ENCODE measurements at regions not wholly inside any gene's neighbourhood (a gene's known extent, or its start where the extent isn't known, plus 50 kb on each side); places are given as distances from the start of the nearest gene placed in this dataset.
A peak's percentile ranks its signal among the peaks of the same experiment; 100 is the strongest.
"Not testable (repeated sequence)": the region's sequence is repeated elsewhere in the genome, so short reads cannot be mapped to it uniquely, and the experiment has no call there.

DNA sequence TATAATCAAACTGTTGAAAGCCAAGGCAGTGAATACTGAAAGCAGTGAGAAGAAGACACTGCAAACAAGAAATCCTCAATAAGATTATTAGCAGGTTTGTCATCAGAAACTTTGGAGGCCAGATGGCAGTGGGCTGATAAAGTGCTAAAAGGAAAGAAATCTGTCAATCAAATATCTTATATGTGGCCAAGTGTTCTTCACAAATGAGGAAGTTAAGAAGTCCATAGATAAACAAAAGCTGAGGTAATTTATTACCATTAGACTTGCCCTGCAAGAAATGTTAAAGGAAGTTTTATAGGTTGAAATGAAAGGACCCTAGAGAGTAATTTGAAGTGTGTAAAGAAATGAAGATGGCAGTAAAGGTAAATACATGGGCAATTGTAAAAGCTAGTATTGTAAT lies 586.6 kb downstream of the RAPGEF2 start:
- no peaks in the 10 kb centered on the region for H3K4me1 ChIP-seq (ENCODE audit: control insufficient read depth, insufficient read depth, low read length)
- no peak overlapping the region for H3K27ac ChIP-seq (ENCODE audit: low read length)
- H3K27me3 ChIP-seq (ENCODE audit: control insufficient read depth, insufficient read depth, low read length) = no peaks in the 10 kb centered on the region
- H3K4me3 ChIP-seq (ENCODE audit: low read length) = no peak overlapping the region
- peak in 1 of 2 donors; percentile 6 for DNase-seq
- no peaks in the 10 kb centered on the region for H3K9me3 ChIP-seq (ENCODE audit: control insufficient read depth, low read depth, low read length)
- no peaks in the 10 kb centered on the region for H3K36me3 ChIP-seq (ENCODE audit: control insufficient read depth, insufficient read depth, low read length)

DNA sequence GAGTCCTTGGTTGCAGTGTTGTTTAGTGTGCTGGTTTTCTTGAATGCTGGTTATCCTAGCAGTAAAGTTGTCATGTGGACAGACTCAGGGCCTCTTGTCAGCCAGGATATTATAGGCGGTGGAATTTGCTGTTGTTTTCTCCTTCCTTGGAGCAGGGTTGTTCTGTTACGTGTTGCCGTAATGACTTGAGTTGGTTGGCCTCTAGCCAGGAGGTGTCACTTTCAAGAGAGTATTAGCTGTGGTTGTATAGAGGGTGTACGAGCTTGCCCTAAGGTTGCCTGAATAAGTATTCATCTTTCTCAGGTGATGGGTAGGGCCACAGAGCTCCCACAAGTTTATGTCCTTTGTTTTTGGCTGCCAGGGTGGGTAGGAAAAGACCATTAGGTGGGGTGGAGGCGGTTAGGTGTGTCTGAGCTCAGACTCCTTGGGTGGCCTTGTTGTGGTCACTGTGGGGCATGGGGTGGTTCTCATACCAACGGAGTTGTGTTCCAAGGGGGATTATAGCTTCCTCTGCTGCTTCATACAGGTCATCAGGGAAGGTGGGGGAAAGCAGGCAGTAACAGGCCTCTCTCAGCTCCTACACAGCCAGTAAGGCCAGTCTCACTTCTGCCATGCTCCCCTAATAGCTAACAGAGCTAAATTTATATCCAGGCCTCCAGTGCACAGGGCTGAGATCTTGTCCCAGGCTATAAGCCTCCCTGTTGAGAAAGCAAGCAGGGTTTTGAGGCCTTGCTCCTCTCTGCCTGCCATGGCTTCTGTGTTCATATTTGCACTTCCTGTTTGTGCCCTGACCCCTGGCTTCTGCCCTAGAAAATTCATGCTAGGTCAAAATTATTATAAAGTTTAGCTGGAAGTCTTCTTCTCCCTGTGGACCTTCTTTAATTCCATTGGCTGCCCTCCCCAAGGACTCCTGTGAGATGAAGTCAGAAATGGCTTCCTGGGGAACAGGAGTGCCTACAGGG lies 594.7 kb downstream of the RAPGEF2 start:
- Histone ChIP-seq H3K9me3 (ENCODE audit: control insufficient read depth, low read depth, low read length) (peaks cover 4% of the 10 kb centered on the region), H3K36me3 (ENCODE audit: control insufficient read depth, insufficient read depth, low read length) (no peaks in the 10 kb centered on the region), H3K4me3 (ENCODE audit: low read length) (no peak overlapping the region), H3K4me1 (ENCODE audit: control insufficient read depth, insufficient read depth, low read length) (no peaks in the 10 kb centered on the region), H3K27me3 (ENCODE audit: control insufficient read depth, insufficient read depth, low read length) (no peaks in the 10 kb centered on the region), H3K27ac (ENCODE audit: low read length) (no peak overlapping the region)
- WGBS (ENCODE audit: insufficient coverage, low lambda C conversion rate) = no CpG with 5 or more reads among the region's 6 CpGs
- DNase-seq = no peak

DNA sequence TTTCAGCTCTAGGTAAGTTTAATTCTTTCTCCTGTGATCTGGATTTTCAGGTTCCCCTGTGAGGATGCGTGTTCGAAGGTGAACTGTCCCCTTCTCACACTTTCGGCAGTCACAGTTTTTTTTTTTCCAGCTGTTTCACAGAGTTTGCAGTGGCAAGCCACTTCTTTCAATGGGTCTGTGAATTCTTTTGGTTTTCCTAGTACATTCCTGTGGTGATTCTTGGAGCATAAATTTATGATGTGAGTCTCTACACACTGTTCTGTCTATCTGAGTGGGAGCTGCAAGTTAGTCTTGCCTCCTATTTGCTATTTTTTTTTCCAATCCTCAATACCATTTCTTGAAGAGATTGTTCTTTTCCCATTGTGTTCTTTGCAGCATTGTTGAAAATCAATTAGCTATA lies 595.5 kb downstream of the RAPGEF2 start:
- no peaks in the 10 kb centered on the region for H3K36me3 ChIP-seq (ENCODE audit: control insufficient read depth, insufficient read depth, low read length)
- H3K4me1 ChIP-seq (ENCODE audit: control insufficient read depth, insufficient read depth, low read length) = no peaks in the 10 kb centered on the region
- no peaks in the 10 kb centered on the region for H3K27me3 ChIP-seq (ENCODE audit: control insufficient read depth, insufficient read depth, low read length)
- WGBS (ENCODE audit: insufficient coverage, low lambda C conversion rate) = 100% methylated on average over 1 of the region's 3 CpGs
- H3K27ac ChIP-seq (ENCODE audit: low read length) = no peak overlapping the region
- H3K4me3 ChIP-seq (ENCODE audit: low read length) = no peak overlapping the region
- peaks cover 4% of the 10 kb centered on the region for H3K9me3 ChIP-seq (ENCODE audit: control insufficient read depth, low read depth, low read length)
- DNase-seq = no peak

DNA sequence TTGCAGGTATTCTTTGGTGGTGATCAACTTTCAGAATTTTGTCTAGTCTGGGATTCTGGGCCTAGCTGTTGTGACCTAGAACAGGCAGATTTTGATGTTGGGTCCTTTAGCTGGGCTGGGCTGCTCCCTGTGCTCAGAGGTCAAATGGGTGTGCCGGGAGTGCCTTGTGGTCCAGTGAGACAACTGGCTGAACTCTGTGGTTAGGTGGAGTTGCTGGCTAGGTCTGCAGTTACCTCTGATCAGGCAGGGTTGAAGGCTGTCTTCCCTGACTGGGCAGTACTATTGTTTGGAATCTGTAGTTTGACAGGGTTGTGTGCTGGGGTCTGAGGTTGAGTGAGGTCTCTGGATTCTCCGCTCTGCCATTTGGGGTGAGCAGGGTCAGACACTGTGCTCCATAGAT lies 599.3 kb downstream of the RAPGEF2 start:
- H3K36me3 ChIP-seq (ENCODE audit: control insufficient read depth, insufficient read depth, low read length) = no peaks in the 10 kb centered on the region
- H3K4me1 ChIP-seq (ENCODE audit: control insufficient read depth, insufficient read depth, low read length) = no peaks in the 10 kb centered on the region
- DNase-seq = no peak
- H3K27ac ChIP-seq (ENCODE audit: low read length) = no peak overlapping the region
- no CpG with 5 or more reads among the region's 2 CpGs for WGBS (ENCODE audit: insufficient coverage, low lambda C conversion rate)
- no peak overlapping the region for H3K4me3 ChIP-seq (ENCODE audit: low read length)
- no peaks in the 10 kb centered on the region for H3K27me3 ChIP-seq (ENCODE audit: control insufficient read depth, insufficient read depth, low read length)
- peaks cover 4% of the 10 kb centered on the region for H3K9me3 ChIP-seq (ENCODE audit: control insufficient read depth, low read depth, low read length)

DNA sequence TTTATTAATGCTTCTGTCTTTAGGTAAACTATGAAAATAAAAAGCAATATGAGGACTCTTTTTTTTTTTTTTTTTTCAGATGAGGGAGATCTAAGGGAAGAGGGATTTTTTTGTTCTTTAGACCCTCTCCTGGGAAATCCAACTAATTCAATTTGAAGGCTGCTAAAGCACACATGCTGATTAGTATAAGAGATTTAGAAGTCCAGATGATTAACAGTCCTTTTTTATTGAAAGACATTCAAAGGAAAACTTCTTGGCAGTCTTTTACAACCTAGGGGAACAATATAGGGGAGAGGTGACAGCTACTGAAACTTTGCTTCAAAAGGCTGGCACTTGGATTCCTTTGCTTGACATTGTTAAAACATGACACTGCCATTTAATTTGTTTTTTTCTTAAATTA lies 602.5 kb downstream of the RAPGEF2 start:
- no peak for DNase-seq
- H3K4me1 ChIP-seq (ENCODE audit: control insufficient read depth, insufficient read depth, low read length) = no peaks in the 10 kb centered on the region
- H3K36me3 ChIP-seq (ENCODE audit: control insufficient read depth, insufficient read depth, low read length) = no peaks in the 10 kb centered on the region
- peaks cover 4% of the 10 kb centered on the region for H3K9me3 ChIP-seq (ENCODE audit: control insufficient read depth, low read depth, low read length)
- H3K4me3 ChIP-seq (ENCODE audit: low read length) = no peak overlapping the region
- no peak overlapping the region for H3K27ac ChIP-seq (ENCODE audit: low read length)
- H3K27me3 ChIP-seq (ENCODE audit: control insufficient read depth, insufficient read depth, low read length) = no peaks in the 10 kb centered on the region

DNA sequence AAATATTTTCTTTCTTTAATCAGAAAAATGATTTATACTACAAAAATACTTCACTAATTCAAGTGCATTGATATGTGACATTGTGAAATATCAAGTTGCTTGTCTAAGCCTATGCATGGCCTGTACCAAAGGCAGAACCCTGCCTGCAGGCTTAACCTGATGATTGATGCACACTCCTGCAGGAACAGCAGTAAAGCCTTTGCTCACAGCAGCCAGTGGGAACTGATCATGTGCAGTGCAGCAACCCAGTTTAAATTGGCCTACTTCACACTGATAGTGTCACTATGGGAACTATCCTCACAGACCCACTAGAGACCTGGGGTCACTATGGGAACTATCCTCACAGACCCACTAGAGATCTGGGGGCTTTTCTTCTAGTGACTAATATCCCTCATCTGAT lies 603.8 kb downstream of the RAPGEF2 start:
- DNase-seq = no peak
- peaks cover 4% of the 10 kb centered on the region for H3K9me3 ChIP-seq (ENCODE audit: control insufficient read depth, low read depth, low read length)
- H3K36me3 ChIP-seq (ENCODE audit: control insufficient read depth, insufficient read depth, low read length) = no peaks in the 10 kb centered on the region

DNA sequence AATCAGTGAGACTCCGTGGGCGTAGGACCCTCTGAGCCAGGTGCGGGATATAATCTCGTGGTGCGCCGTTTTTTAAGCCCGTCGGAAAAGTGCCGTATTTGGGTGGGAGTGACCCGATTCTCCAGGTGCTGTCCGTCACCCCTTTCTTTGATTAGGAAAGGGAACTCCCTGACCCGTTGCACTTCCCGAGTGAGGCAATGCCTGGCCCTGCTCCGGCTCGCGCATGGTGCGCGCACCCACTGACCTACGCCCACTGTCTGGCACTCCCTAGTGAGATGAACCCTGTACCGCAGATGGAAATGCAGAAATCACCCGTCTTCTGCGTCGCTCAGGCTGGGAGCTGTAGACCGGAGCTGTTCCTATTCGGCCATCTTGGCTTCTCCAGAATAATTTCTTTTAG lies 612.3 kb downstream of the RAPGEF2 start:
- not testable (repeated sequence) for H3K36me3 ChIP-seq (ENCODE audit: control insufficient read depth, insufficient read depth, low read length); H3K27me3 ChIP-seq (ENCODE audit: control insufficient read depth, insufficient read depth, low read length); H3K4me1 ChIP-seq (ENCODE audit: control insufficient read depth, insufficient read depth, low read length); DNase-seq; H3K9me3 ChIP-seq (ENCODE audit: control insufficient read depth, low read depth, low read length); H3K27ac ChIP-seq (ENCODE audit: low read length); H3K4me3 ChIP-seq (ENCODE audit: low read length)
- WGBS (ENCODE audit: insufficient coverage, low lambda C conversion rate) = no CpG with 5 or more reads among the region's 25 CpGs

More for the DNA sequence above, 603.8 kb downstream of the RAPGEF2 start:
- Histone ChIP-seq H3K27ac (ENCODE audit: low read length) (no peak overlapping the region), H3K4me3 (ENCODE audit: low read length) (no peak overlapping the region), H3K27me3 (ENCODE audit: control insufficient read depth, insufficient read depth, low read length) (no peaks in the 10 kb centered on the region), H3K4me1 (ENCODE audit: control insufficient read depth, insufficient read depth, low read length) (no peaks in the 10 kb centered on the region)

DNA sequence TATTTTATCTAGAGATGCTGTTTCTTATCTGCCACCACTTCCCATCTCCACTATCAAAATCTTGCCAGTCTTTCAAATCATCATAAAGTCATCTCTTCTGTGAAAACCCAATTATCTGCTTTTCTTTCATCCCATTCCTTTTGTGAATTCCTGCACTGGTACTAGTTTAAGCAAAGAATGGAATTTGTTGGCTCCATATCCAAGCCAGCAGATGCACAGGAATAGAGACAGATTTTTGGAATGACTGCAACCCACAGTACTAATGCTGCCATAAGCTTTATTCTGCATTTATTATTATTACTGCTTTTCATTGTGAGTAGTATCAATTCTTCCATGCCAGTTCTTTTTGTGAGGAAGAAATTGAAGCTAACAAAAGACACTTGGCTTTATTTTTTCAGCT lies 616.7 kb downstream of the RAPGEF2 start:
- Histone ChIP-seq H3K27ac (ENCODE audit: low read length) (no peak overlapping the region), H3K27me3 (ENCODE audit: control insufficient read depth, insufficient read depth, low read length) (no peaks in the 10 kb centered on the region), H3K36me3 (ENCODE audit: control insufficient read depth, insufficient read depth, low read length) (no peaks in the 10 kb centered on the region), H3K4me1 (ENCODE audit: control insufficient read depth, insufficient read depth, low read length) (no peaks in the 10 kb centered on the region), H3K9me3 (ENCODE audit: control insufficient read depth, low read depth, low read length) (peaks cover 3% of the 10 kb centered on the region), H3K4me3 (ENCODE audit: low read length) (no peak overlapping the region)
- DNase-seq = no peak

DNA sequence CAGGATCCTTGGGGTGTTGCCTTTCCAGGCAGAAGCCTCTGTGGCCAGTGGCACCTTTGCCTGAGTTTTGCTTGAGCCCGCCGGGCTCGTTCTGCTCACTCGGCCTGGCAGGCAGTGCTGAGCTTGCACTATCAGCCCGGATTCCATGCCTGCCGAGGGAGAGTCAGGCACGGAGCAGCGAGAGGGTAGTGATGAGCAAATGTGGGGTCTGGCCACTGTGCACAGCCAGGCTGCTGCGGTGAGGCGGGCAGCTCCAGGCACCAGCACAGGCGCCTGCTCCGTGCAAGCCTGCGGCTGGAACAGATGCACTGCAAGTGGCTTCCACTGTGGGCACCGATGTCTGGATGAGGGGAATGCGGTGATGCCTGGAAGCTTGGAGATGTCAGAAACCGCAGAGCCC lies 619.2 kb downstream of the RAPGEF2 start:
- DNase-seq = no peak
- WGBS (ENCODE audit: insufficient coverage, low lambda C conversion rate) = no CpG with 5 or more reads among the region's 16 CpGs
- peaks cover 3% of the 10 kb centered on the region for H3K9me3 ChIP-seq (ENCODE audit: control insufficient read depth, low read depth, low read length)
- no peaks in the 10 kb centered on the region for H3K4me1 ChIP-seq (ENCODE audit: control insufficient read depth, insufficient read depth, low read length)
- no peaks in the 10 kb centered on the region for H3K27me3 ChIP-seq (ENCODE audit: control insufficient read depth, insufficient read depth, low read length)
- H3K27ac ChIP-seq (ENCODE audit: low read length) = no peak overlapping the region
- no peaks in the 10 kb centered on the region for H3K36me3 ChIP-seq (ENCODE audit: control insufficient read depth, insufficient read depth, low read length)
- no peak overlapping the region for H3K4me3 ChIP-seq (ENCODE audit: low read length)

DNA sequence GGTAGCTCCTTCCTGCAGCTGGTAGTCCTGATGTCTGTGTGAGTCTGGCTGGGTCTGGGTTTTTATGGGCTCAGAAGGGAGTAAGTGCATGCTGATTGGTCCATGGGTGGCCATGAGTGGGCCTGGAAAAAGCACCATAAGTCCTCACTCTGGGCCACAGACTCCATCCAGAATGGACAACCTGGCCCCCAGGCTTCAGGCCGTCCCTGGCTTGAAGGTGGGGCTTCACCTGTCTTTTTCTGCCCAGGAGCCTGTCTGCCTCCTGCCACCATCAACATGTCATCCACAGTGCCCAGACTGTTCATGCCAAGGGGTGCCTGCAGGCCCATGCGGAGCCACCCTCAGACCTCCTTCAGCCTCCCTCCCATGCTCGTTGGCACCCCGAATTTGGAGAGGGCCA lies 620.0 kb downstream of the RAPGEF2 start:
- peaks cover 3% of the 10 kb centered on the region for H3K9me3 ChIP-seq (ENCODE audit: control insufficient read depth, low read depth, low read length)
- no peak overlapping the region for H3K27ac ChIP-seq (ENCODE audit: low read length)
- DNase-seq = no peak
- no peaks in the 10 kb centered on the region for H3K27me3 ChIP-seq (ENCODE audit: control insufficient read depth, insufficient read depth, low read length)
- H3K36me3 ChIP-seq (ENCODE audit: control insufficient read depth, insufficient read depth, low read length) = no peaks in the 10 kb centered on the region
- H3K4me3 ChIP-seq (ENCODE audit: low read length) = no peak overlapping the region
- no peaks in the 10 kb centered on the region for H3K4me1 ChIP-seq (ENCODE audit: control insufficient read depth, insufficient read depth, low read length)
- WGBS (ENCODE audit: insufficient coverage, low lambda C conversion rate) = no CpG with 5 or more reads among the region's 4 CpGs

DNA sequence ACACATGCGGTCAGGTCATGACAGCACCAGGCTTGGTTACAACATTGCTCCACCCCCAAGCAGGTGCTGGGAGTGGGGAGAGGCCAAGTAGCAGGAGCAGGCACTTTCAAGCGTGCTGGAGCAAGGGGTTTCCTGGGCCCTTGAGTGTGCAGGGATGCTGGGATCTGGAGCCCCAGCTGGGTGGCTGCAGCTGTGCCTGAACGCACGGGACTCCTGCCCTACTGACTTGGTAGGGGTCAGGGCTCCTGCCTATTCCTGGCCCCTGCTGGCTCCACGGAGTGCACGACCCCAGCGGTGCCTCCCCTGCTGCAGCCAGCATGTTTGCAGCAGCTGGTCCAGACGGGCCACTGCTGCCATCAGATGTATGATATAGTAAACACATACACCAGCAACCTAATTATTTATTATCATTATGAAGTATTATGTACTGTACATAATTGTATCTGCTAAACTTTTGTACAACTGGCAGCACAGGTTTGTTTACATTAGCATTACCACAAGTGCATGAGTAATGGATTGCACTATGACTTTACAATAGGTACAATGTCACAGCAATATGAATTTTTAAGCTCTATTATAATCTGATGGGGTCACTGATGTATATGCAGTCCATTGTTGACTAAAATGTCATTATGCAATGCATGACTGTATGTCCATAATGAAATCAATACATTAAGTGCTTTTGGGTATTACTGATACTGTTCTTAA lies 620.6 kb downstream of the RAPGEF2 start:
- no peaks in the 10 kb centered on the region for H3K27me3 ChIP-seq (ENCODE audit: control insufficient read depth, insufficient read depth, low read length)
- no peak overlapping the region for H3K4me3 ChIP-seq (ENCODE audit: low read length)
- peaks cover 3% of the 10 kb centered on the region for H3K9me3 ChIP-seq (ENCODE audit: control insufficient read depth, low read depth, low read length)
- whole genome bisulfite sequencing (ENCODE audit: insufficient coverage, low lambda C conversion rate) = no CpG with 5 or more reads among the region's 8 CpGs
- no peak for DNase-seq
- H3K27ac ChIP-seq (ENCODE audit: low read length) = no peak overlapping the region
- no peaks in the 10 kb centered on the region for H3K4me1 ChIP-seq (ENCODE audit: control insufficient read depth, insufficient read depth, low read length)
- no peaks in the 10 kb centered on the region for H3K36me3 ChIP-seq (ENCODE audit: control insufficient read depth, insufficient read depth, low read length)
